SK-N-SH treated with all-trans-retinoic acid at 6 μM for 48 hours (cell line): ENCODE measurements at regions not wholly inside any gene's neighbourhood (a gene's known extent, or its start where the extent isn't known, plus 50 kb on each side); places are given as distances from the start of the nearest gene placed in this dataset.

Experiments
- ATAC-seq: fragments of 200-7000 bp; cut with Tn5 transposase; 3 replicates; pipeline ENCODE4 v1.9.1; 2020; ENCODE audit warnings: mild to moderate bottlenecking, moderate library complexity
- ARNTL ChIP-seq: fragments of 450-650 bp; formaldehyde crosslinking; IDR thresholded peaks from 2 replicates; pipeline ENCODE4 v1.5.0; 2020; ENCODE audit warnings: low read depth, mild to moderate bottlenecking, moderate library complexity, borderline replicate concordance
- BACH2 ChIP-seq: fragments of 250-450 bp; sonication (Bioruptor Pico); IDR thresholded peaks from 2 replicates; pipeline ENCODE4 v1.9.0; 2021; ENCODE audit warnings: mild to moderate bottlenecking, borderline replicate concordance
- CREB5 ChIP-seq: fragments of 250-450 bp; sonication (Bioruptor Pico); IDR thresholded peaks from 2 replicates; pipeline ENCODE4 v1.5.1; 2020; ENCODE audit warnings: low read depth, mild to moderate bottlenecking, moderate library complexity
- CSDC2 ChIP-seq: fragments of 250-450 bp; sonication (Bioruptor Pico); IDR thresholded peaks from 2 replicates; pipeline ENCODE4 v1.5.0; 2020; ENCODE audit warnings: mild to moderate bottlenecking, moderate library complexity
- CSRNP3 ChIP-seq: fragments of 250-450 bp; sonication (Bioruptor Pico); IDR thresholded peaks from 2 replicates; pipeline ENCODE4 v1.5.1; 2021; ENCODE audit warnings: mild to moderate bottlenecking, moderate library complexity
- ESRRG ChIP-seq: fragments of 250-450 bp; sonication (Bioruptor Pico); IDR thresholded peaks from 2 replicates; pipeline ENCODE4 v1.6.1; 2021; ENCODE audit warnings: mild to moderate bottlenecking
- GLIS3 ChIP-seq: fragments of 250-450 bp; sonication (Bioruptor Pico); IDR thresholded peaks from 2 replicates; pipeline ENCODE4 v1.5.0; 2020; ENCODE audit warnings: mild to moderate bottlenecking, moderate library complexity
- ISL1 ChIP-seq: fragments of 250-450 bp; sonication (Bioruptor Pico); IDR thresholded peaks from 2 replicates; pipeline ENCODE4 v2.1.2; 2022; ENCODE audit warnings: mild to moderate bottlenecking, moderate library complexity
- OSR1 ChIP-seq: fragments of 250-450 bp; sonication (Bioruptor Pico); IDR thresholded peaks from 2 replicates; pipeline ENCODE4 v1.8.0; 2022; ENCODE audit warnings: moderate library complexity, mild to moderate bottlenecking, inconsistent platforms
- PATZ1 ChIP-seq: fragments of 250-450 bp; sonication (Bioruptor Pico); IDR thresholded peaks from 2 replicates; pipeline ENCODE4 v1.8.0; 2020; ENCODE audit warnings: mild to moderate bottlenecking, moderate library complexity, borderline replicate concordance
- POU6F1 ChIP-seq: fragments of 250-450 bp; sonication (Bioruptor Pico); IDR thresholded peaks from 2 replicates; pipeline ENCODE4 v1.8.0; 2021; ENCODE audit warnings: low read depth, mild to moderate bottlenecking, moderate library complexity, borderline replicate concordance
- PPARA ChIP-seq: fragments of 250-450 bp; sonication (Bioruptor Pico); IDR thresholded peaks from 2 replicates; pipeline ENCODE4 v1.5.0; 2020; ENCODE audit warnings: mild to moderate bottlenecking, borderline replicate concordance
- TCF4 ChIP-seq: fragments of 250-450 bp; sonication (Bioruptor Pico); IDR thresholded peaks from 2 replicates; pipeline ENCODE4 v1.8.0; 2021; ENCODE audit warnings: mild to moderate bottlenecking, moderate library complexity, borderline replicate concordance
- TOX ChIP-seq: fragments of 250-450 bp; sonication (Bioruptor Pico); IDR thresholded peaks from 2 replicates; pipeline ENCODE4 v1.8.0; 2021; ENCODE audit warnings: mild to moderate bottlenecking, moderate library complexity, borderline replicate concordance
- TSHZ2 ChIP-seq: fragments of 250-450 bp; sonication (Bioruptor Pico); IDR thresholded peaks from 2 replicates; pipeline ENCODE4 v1.5.0; 2020; ENCODE audit warnings: mild to moderate bottlenecking, moderate library complexity
- ZC3H10 ChIP-seq: fragments of 250-450 bp; sonication (Bioruptor Pico); IDR thresholded peaks from 2 replicates; pipeline ENCODE4 v1.5.1; 2021; ENCODE audit warnings: mild to moderate bottlenecking, moderate library complexity
- ZFP3 ChIP-seq: fragments of 250-450 bp; sonication (Bioruptor Pico); IDR thresholded peaks from 2 replicates; pipeline ENCODE4 v1.5.0; 2020; ENCODE audit warnings: mild to moderate bottlenecking, moderate library complexity
- ZFP30 ChIP-seq: fragments of 450-650 bp; formaldehyde crosslinking; IDR thresholded peaks from 2 replicates; pipeline ENCODE4 v1.5.0; 2022; ENCODE audit warnings: mild to moderate bottlenecking, moderate library complexity
- ZNF565 ChIP-seq: fragments of 450-650 bp; formaldehyde crosslinking; conservative IDR thresholded peaks from 2 replicates; pipeline ENCODE4 v1.5.0; 2020; ENCODE audit warnings: low read depth, mild to moderate bottlenecking, moderate library complexity
- ZNF70 ChIP-seq: fragments of 450-650 bp; formaldehyde crosslinking; IDR thresholded peaks from 2 replicates; pipeline ENCODE4 v1.5.0; 2020; ENCODE audit warnings: mild to moderate bottlenecking, moderate library complexity
- ZNF8 ChIP-seq: fragments of 450-650 bp; formaldehyde crosslinking; IDR thresholded peaks from 2 replicates; pipeline ENCODE4 v1.5.0; 2020; ENCODE audit warnings: mild to moderate bottlenecking, moderate library complexity

- TF ChIP-seq CSRNP3 (no peak), ESRRG (CRISPR knock-in tag) (no peak)
These were observed 393.0 kb downstream of the MED10 start (continued) for GRCh38 chr5:5985332-5985731.

GRCh38 chr5:5983261-5983980, 394.9 kb downstream of the MED10 start:
- ATAC-seq: no peak
- TF ChIP-seq ZC3H10 (CRISPR knock-in tag) (no peak), ESRRG (CRISPR knock-in tag) (no peak), CSDC2 (no peak), TCF4 (CRISPR knock-in tag) (no peak), ZNF8 (no peak), ZFP30 (CRISPR knock-in tag) (no peak), POU6F1 (CRISPR knock-in tag) (no peak), ISL1 (CRISPR knock-in tag) (no peak), TSHZ2 (CRISPR knock-in tag) (no peak), ZNF70 (CRISPR knock-in tag) (no peak), GLIS3 (CRISPR knock-in tag) (no peak), ZFP3 (CRISPR knock-in tag) (no peak), OSR1 (no peak), ARNTL (CRISPR knock-in tag) (no peak), TOX (CRISPR knock-in tag) (no peak)

- TF ChIP-seq ZNF565: no peak
- no peak for TF ChIP-seq PPARA
- TF ChIP-seq CSDC2: no peak
- no peak for ATAC-seq
These were observed 396.8 kb downstream of the MED10 start for GRCh38 chr5:5981562-5981961.

- ATAC-seq: no peak
- no peak for TF ChIP-seq CSDC2
- TF ChIP-seq TOX (CRISPR knock-in tag): no peak
- TF ChIP-seq CSRNP3: no peak
- no peak for TF ChIP-seq ZNF70 (CRISPR knock-in tag)
- TF ChIP-seq TSHZ2 (CRISPR knock-in tag): no peak
- TF ChIP-seq PATZ1 (CRISPR knock-in tag): no peak
- TF ChIP-seq ZC3H10 (CRISPR knock-in tag): no peak
- no peak for TF ChIP-seq POU6F1 (CRISPR knock-in tag)
- no peak for TF ChIP-seq CREB5 (CRISPR knock-in tag)
- no peak for TF ChIP-seq BACH2 (CRISPR knock-in tag)
- no peak for TF ChIP-seq ISL1 (CRISPR knock-in tag)
These were observed 397.8 kb downstream of the MED10 start for GRCh38 chr5:5980538-5980895.
